ENCODE measurements at regions not wholly inside any gene's neighbourhood (a gene's known extent, or its start where the extent isn't known, plus 50 kb on each side); places are given as distances from the start of the nearest gene placed in this dataset.
"Not testable (repeated sequence)": the region's sequence is repeated elsewhere in the genome, so short reads cannot be mapped to it uniquely, and the experiment has no call there.

DNA sequence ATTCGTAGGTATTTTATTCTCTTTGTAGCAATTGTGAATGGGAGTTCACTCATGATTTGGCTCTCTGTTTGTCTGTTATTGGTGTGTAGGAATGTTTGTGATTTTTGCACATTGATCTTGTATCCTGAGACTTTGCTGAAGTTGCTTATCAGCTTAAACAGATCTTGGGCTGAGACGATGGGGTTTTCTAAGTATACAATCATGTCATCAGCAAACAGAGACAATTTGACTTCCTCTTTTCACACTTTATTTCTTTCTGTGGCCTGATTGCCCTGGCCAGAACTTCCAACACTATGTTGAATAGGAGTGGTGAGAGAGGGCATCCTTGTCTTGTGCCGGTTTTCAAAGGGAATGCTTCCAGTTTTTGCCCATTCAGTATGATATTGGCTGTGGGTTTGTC, 252.3 kb upstream of the CTNNB1 start:
- 91% methylated on average over 3 of the region's 3 CpGs; no CpG with 5 or more reads in 1 of the 2 experiments for WGBS, 2 experiments (ENCODE audit: extremely low coverage in 1 of 2, insufficient coverage in 1 of 2, insufficient read length in 1 of 2, insufficient replicate concordance in 2 of 2, low coverage in 1 of 2, low lambda C conversion rate in 2 of 2, missing lambda C conversion rate in 1 of 2)
- H2BK120ac ChIP-seq (replicated peaks; ENCODE audit: low read depth, low read length); DNase-seq (ENCODE audit: low read depth in 1 of 2, low spot score in 2 of 2); H3K9ac ChIP-seq (replicated peaks in 1 of 4; ENCODE audit: extremely low read depth in 1 of 4, low read depth in 3 of 4, low read length in 3 of 4); H4K8ac ChIP-seq (ENCODE audit: extremely low read depth, insufficient read depth, low read length); H2BK12ac ChIP-seq (ENCODE audit: low read depth, low read length); FAIRE-seq; H4K5ac ChIP-seq (ENCODE audit: insufficient read length, low read depth, low read length); H3K79me2 ChIP-seq (ENCODE audit: control insufficient read depth in 1 of 2, insufficient read depth in 2 of 2, low read length in 2 of 2); H3K56ac ChIP-seq (replicated peaks; ENCODE audit: insufficient read length, low read depth, low read length); H2AK5ac ChIP-seq (ENCODE audit: low read depth, low read length); H3K36me3 ChIP-seq (ENCODE audit: control insufficient read depth in 2 of 4, insufficient read depth in 4 of 4, low read length in 3 of 4); H3K4me2 ChIP-seq (ENCODE audit: insufficient read depth in 1 of 2, low read depth in 2 of 2, low read length in 2 of 2); H3K27me3 ChIP-seq (replicated peaks in 1 of 4; ENCODE audit: control insufficient read depth in 3 of 4, extremely low read depth in 1 of 4, insufficient read depth in 3 of 4, low read length in 3 of 4); H3K23me2 ChIP-seq (ENCODE audit: low read depth, low read length); H2BK5ac ChIP-seq (ENCODE audit: low read depth, low read length); H3K27ac ChIP-seq (ENCODE audit: low read depth, low read length); H4K91ac ChIP-seq (replicated peaks; ENCODE audit: insufficient read length, low read length); CTCF ChIA-PET (ENCODE audit: partially characterized antibody); H3K18ac ChIP-seq (ENCODE audit: extremely low read depth, low read length); H2AFZ ChIP-seq (ENCODE audit: low read length); H3K79me1 ChIP-seq (ENCODE audit: low read depth, low read length); H3K14ac ChIP-seq (ENCODE audit: insufficient read length); H3K23ac ChIP-seq (ENCODE audit: insufficient read length); H3K4ac ChIP-seq (replicated peaks; ENCODE audit: insufficient read length, low read depth, low read length); H2BK20ac ChIP-seq (ENCODE audit: low read length); POLR2A ChIA-PET (ENCODE audit: partially characterized antibody); H2BK15ac ChIP-seq (ENCODE audit: low read length); H4K20me1 ChIP-seq (replicated peaks in 1 of 2; ENCODE audit: control insufficient read depth in 1 of 2, insufficient read depth in 2 of 2, low read length in 2 of 2); H3K4me3 ChIP-seq (ENCODE audit: extremely low read depth in 1 of 4, insufficient read depth in 2 of 4, low read depth in 3 of 4, low read length in 4 of 4); H3K9me3 ChIP-seq (ENCODE audit: insufficient read depth in 2 of 2, low read depth in 1 of 2, low read length in 1 of 2); H3K4me1 ChIP-seq (replicated peaks in 1 of 4; ENCODE audit: control insufficient read depth in 3 of 4, insufficient read depth in 4 of 4, low read length in 3 of 4): not testable (repeated sequence)

DNA sequence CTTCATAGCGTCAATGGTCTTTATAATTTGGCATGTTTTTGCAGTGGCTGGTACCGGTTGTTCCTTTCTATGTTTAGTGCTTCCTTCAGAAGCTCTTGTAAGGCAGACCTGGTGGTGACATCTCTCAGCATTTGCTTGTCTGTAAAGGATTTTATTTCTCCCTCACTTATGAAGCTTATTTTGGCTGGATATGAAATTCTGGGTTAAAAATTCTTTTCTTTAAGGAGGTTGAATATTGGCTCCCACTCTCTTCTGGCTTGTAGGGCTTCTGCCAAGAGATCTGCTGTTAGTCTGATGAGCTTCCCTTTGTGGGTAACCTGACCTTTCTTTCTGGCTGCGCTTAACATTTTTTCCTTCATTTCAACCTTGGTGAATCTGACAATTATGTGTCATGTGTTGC, 250.0 kb upstream of the CTNNB1 start:
- H3K23me2 ChIP-seq (ENCODE audit: low read depth, low read length); H3K79me1 ChIP-seq (ENCODE audit: low read depth, low read length); CTCF ChIA-PET (ENCODE audit: partially characterized antibody): not testable (repeated sequence)

More for the DNA sequence above, 250.0 kb upstream of the CTNNB1 start:
- H2AFZ ChIP-seq (ENCODE audit: low read length); DNase-seq (ENCODE audit: low read depth in 1 of 2, low spot score in 2 of 2); H4K5ac ChIP-seq (ENCODE audit: insufficient read length, low read depth, low read length); H3K4me2 ChIP-seq (ENCODE audit: insufficient read depth in 1 of 2, low read depth in 2 of 2, low read length in 2 of 2); POLR2A ChIA-PET (ENCODE audit: partially characterized antibody); H2BK20ac ChIP-seq (ENCODE audit: low read length); H3K36me3 ChIP-seq (ENCODE audit: control insufficient read depth in 2 of 4, insufficient read depth in 4 of 4, low read length in 3 of 4); H2BK12ac ChIP-seq (ENCODE audit: low read depth, low read length); H4K91ac ChIP-seq (replicated peaks; ENCODE audit: insufficient read length, low read length); H4K20me1 ChIP-seq (replicated peaks in 1 of 2; ENCODE audit: control insufficient read depth in 1 of 2, insufficient read depth in 2 of 2, low read length in 2 of 2); H2AK5ac ChIP-seq (ENCODE audit: low read depth, low read length); H3K27me3 ChIP-seq (replicated peaks in 1 of 4; ENCODE audit: control insufficient read depth in 3 of 4, extremely low read depth in 1 of 4, insufficient read depth in 3 of 4, low read length in 3 of 4); H3K9me3 ChIP-seq (ENCODE audit: insufficient read depth in 2 of 2, low read depth in 1 of 2, low read length in 1 of 2); H3K4me3 ChIP-seq (ENCODE audit: extremely low read depth in 1 of 4, insufficient read depth in 2 of 4, low read depth in 3 of 4, low read length in 4 of 4); H3K9ac ChIP-seq (replicated peaks in 1 of 4; ENCODE audit: extremely low read depth in 1 of 4, low read depth in 3 of 4, low read length in 3 of 4); H3K23ac ChIP-seq (ENCODE audit: insufficient read length); H3K18ac ChIP-seq (ENCODE audit: extremely low read depth, low read length); H2BK120ac ChIP-seq (replicated peaks; ENCODE audit: low read depth, low read length); H3K14ac ChIP-seq (ENCODE audit: insufficient read length); H3K4me1 ChIP-seq (replicated peaks in 1 of 4; ENCODE audit: control insufficient read depth in 3 of 4, insufficient read depth in 4 of 4, low read length in 3 of 4); H3K4ac ChIP-seq (replicated peaks; ENCODE audit: insufficient read length, low read depth, low read length); H2BK15ac ChIP-seq (ENCODE audit: low read length); H3K79me2 ChIP-seq (ENCODE audit: control insufficient read depth in 1 of 2, insufficient read depth in 2 of 2, low read length in 2 of 2); H2BK5ac ChIP-seq (ENCODE audit: low read depth, low read length); H3K56ac ChIP-seq (replicated peaks; ENCODE audit: insufficient read length, low read depth, low read length); H3K27ac ChIP-seq (ENCODE audit: low read depth, low read length); H4K8ac ChIP-seq (ENCODE audit: extremely low read depth, insufficient read depth, low read length); FAIRE-seq: not testable (repeated sequence)
- 90% methylated on average over 3 of the region's 3 CpGs; no CpG with 5 or more reads in 1 of the 2 experiments for WGBS, 2 experiments (ENCODE audit: extremely low coverage in 1 of 2, insufficient coverage in 1 of 2, insufficient read length in 1 of 2, insufficient replicate concordance in 2 of 2, low coverage in 1 of 2, low lambda C conversion rate in 2 of 2, missing lambda C conversion rate in 1 of 2)
